ENCODE measurements at regions not wholly inside any gene's neighbourhood (a gene's known extent, or its start where the extent isn't known, plus 50 kb on each side); places are given as distances from the start of the nearest gene placed in this dataset.

GRCh38 chr6:21409231-21409630 is 184.3 kb upstream of the SOX4 start:
- no peak overlapping the region for H3K4me3 Mint-ChIP-seq
- no peaks in the 10 kb centered on the region for H3K4me1 Mint-ChIP-seq (ENCODE audit: low read depth)
- no peak for DNase-seq
- intact Hi-C loops (cut with micrococcal nuclease) = no loop called here
- no peaks in the 10 kb centered on the region for H3K9me3 Mint-ChIP-seq
- peaks cover 2% of the 10 kb centered on the region for H3K36me3 Mint-ChIP-seq (ENCODE audit: low read depth)
- H3K27ac Mint-ChIP-seq = no peak overlapping the region
- ATAC-seq = no peak
- TF ChIP-seq CTCF (IDR thresholded peaks at IDR 0.05) = no peak
- CTCF ChIA-PET = no interaction called here
- POLR2A ChIA-PET = no interaction called here
- peaks cover 9% of the 10 kb centered on the region for H3K27me3 Mint-ChIP-seq

DNA sequence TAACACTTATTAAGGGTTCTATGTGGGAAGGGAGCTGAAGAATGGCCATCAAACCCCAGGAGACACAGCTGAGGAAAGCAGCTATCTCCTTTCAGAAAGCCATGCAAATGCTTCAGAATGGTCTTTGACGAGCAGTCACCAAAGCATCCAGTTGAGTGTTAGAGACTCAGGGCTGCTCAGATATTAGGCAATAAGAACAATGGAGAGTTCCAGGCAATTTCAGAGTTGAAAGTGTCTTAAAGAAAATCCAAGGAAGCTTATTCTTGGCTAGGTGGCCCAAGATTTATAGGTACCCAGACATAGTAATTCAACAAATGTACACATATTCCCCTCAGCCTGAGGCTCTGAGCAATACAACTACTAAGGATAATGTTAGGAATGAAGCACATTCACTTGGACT is 180.1 kb upstream of the SOX4 start:
- CTCF ChIA-PET = no interaction called here
- peaks cover 2% of the 10 kb centered on the region for H3K36me3 Mint-ChIP-seq (ENCODE audit: low read depth)
- intact Hi-C loops (cut with micrococcal nuclease) = no loop called here

GRCh38 chr6:21414065-21414464 is 179.5 kb upstream of the SOX4 start:
- DNase-seq (no peak), ATAC-seq (no peak)
- H3K27ac Mint-ChIP-seq = no peak overlapping the region
- H3K9me3 Mint-ChIP-seq = no peaks in the 10 kb centered on the region
- POLR2A ChIA-PET = no interaction called here
- no peak for TF ChIP-seq CTCF (IDR thresholded peaks at IDR 0.05)
- CTCF ChIA-PET = no interaction called here
- H3K4me3 Mint-ChIP-seq = no peak overlapping the region
- H3K36me3 Mint-ChIP-seq (ENCODE audit: low read depth) = peaks cover 2% of the 10 kb centered on the region
- H3K4me1 Mint-ChIP-seq (ENCODE audit: low read depth) = no peaks in the 10 kb centered on the region
- H3K27me3 Mint-ChIP-seq = peaks cover 4% of the 10 kb centered on the region
- intact Hi-C loops (cut with micrococcal nuclease) = no loop called here

More for the DNA sequence above, 180.1 kb upstream of the SOX4 start:
- TF ChIP-seq CTCF (IDR thresholded peaks at IDR 0.05) = no peak
- Mint-ChIP-seq H3K9me3 (no peaks in the 10 kb centered on the region), H3K4me1 (ENCODE audit: low read depth) (no peaks in the 10 kb centered on the region), H3K4me3 (no peak overlapping the region), H3K27ac (no peak overlapping the region), H3K27me3 (peaks cover 4% of the 10 kb centered on the region)
- POLR2A ChIA-PET = no interaction called here
- no peak for ATAC-seq
- no peak for DNase-seq

DNA sequence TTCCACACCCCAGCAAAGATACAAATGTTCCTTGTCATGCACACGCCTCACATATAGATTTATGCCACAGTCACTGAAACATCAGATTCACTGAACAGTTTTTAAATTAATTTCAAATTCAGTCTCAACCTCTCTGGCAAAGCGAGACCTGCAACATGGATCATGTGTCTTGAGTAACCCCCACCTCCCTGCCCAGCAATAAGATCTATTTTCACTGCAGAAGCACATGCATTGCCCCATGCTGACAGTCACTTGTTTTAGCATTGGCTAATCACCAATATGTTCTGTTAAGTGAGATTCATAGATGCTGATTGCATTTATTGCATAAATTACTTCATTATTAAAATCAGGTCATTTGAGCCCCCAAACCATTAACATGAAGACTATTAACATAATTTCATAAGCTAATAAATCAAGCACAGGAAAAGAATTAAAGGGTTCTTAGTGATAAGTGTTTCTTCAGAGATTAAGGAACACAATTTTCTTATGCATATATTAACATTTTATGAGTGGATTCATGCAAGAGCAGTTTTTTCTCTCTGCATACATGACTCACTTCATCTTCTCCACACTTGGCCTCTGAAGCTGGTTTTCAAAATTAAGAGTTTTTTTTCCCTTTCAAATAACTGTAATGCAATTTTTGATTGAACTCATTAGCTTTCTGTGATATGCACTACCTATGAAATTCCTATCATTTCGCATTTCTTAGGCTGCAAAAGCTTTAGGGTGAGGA is 173.2 kb upstream of the SOX4 start:
- CTCF ChIA-PET = no interaction called here
- Mint-ChIP-seq H3K4me1 (ENCODE audit: low read depth) (no peaks in the 10 kb centered on the region), H3K4me3 (no peak overlapping the region), H3K27ac (no peak overlapping the region), H3K27me3 (peaks cover 1% of the 10 kb centered on the region), H3K9me3 (peaks cover 2% of the 10 kb centered on the region), H3K36me3 (ENCODE audit: low read depth) (no peaks in the 10 kb centered on the region)
- no peak for ATAC-seq
- POLR2A ChIA-PET = interaction anchor here (0.6 kb wide), 1 partner anchor 178 kb away, joined by 3 read pairs; no protein-coding TSS in a partner anchor
- DNase-seq = no peak
- intact Hi-C loops (cut with micrococcal nuclease) = no loop called here
- no peak for TF ChIP-seq CTCF (IDR thresholded peaks at IDR 0.05)

DNA sequence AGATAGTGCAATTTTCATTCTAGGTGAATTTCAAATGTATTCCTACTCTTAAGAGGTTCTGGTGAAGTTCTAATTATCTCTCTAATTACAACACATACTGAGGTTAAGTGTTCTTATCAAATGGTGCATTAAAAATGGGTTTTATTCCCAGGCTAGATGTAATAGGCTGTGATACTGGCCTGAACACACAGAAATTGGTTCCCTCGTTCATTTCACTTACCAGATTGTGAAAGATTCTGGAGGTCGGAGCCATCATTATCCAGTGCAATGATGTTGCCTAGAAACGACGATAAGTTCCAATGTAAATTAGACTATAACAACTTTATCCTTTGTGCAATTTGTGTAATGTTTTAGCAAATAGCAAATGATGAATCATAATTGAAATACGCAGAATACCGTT is 172.6 kb upstream of the SOX4 start:
- TF ChIP-seq CTCF (IDR thresholded peaks at IDR 0.05) = no peak
- CTCF ChIA-PET = no interaction called here
- peaks cover 1% of the 10 kb centered on the region for H3K27me3 Mint-ChIP-seq

More for the DNA sequence above, 172.6 kb upstream of the SOX4 start:
- POLR2A ChIA-PET = no interaction called here
- Mint-ChIP-seq H3K4me3 (no peak overlapping the region), H3K27ac (no peak overlapping the region), H3K4me1 (ENCODE audit: low read depth) (no peaks in the 10 kb centered on the region), H3K9me3 (peaks cover 2% of the 10 kb centered on the region), H3K36me3 (ENCODE audit: low read depth) (no peaks in the 10 kb centered on the region)
- intact Hi-C loops (cut with micrococcal nuclease) = no loop called here
- DNase-seq (no peak), ATAC-seq (no peak)
